Cardiac fibroblast (primary cell): ENCODE measurements at regions not wholly inside any gene's neighbourhood (a gene's known extent, or its start where the extent isn't known, plus 50 kb on each side); places are given as distances from the start of the nearest gene placed in this dataset.

Source experiments
- DNase-seq, 2 donors: peaks; one replicate each; pipeline versions ENCODE4 v3.0.0 to v3.0.0-alpha.2; 2010; ENCODE audit warnings: low read depth in 2 of 2
- H3K4me3 ChIP-seq, 2 donors: replicated peaks in 1 of 2; 1 replicate in 1 of 2; 2 replicates in 1 of 2; pipeline ENCODE4 v1.5.1; 2011; ENCODE audit warnings: low read depth in 2 of 2, low read length in 2 of 2, mild to moderate bottlenecking in 2 of 2, moderate library complexity in 1 of 2
- TF ChIP-seq, protein P1 (sequence below): IDR thresholded peaks from one replicate; pipeline ENCODE4 v1.5.1; 2011; ENCODE audit warnings: low read depth, mild to moderate bottlenecking, low read length, inconsistent platforms

DNA sequence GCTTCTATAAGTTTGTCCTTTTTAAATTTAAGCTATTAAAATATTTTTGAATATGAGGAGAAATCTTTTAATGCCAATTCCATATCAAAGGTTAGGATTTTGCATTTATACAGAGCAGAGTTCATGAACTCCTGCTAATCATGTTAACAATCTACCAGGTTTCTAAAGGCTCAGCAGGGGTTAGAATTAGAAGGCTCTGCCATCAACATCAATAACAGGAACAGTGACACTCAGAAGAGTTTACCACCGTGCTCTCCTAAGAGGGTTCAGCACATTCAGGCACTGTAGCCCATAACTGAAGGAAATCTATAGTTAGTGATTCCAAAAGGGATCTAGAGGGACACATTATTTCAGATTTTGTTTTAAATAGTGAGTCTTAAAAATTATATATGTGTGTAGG lies 100.1 kb downstream of the HOXA1 start:
- no peak for DNase-seq
- no peak overlapping the region for H3K4me3 ChIP-seq
- TF ChIP-seq, protein P1, sequence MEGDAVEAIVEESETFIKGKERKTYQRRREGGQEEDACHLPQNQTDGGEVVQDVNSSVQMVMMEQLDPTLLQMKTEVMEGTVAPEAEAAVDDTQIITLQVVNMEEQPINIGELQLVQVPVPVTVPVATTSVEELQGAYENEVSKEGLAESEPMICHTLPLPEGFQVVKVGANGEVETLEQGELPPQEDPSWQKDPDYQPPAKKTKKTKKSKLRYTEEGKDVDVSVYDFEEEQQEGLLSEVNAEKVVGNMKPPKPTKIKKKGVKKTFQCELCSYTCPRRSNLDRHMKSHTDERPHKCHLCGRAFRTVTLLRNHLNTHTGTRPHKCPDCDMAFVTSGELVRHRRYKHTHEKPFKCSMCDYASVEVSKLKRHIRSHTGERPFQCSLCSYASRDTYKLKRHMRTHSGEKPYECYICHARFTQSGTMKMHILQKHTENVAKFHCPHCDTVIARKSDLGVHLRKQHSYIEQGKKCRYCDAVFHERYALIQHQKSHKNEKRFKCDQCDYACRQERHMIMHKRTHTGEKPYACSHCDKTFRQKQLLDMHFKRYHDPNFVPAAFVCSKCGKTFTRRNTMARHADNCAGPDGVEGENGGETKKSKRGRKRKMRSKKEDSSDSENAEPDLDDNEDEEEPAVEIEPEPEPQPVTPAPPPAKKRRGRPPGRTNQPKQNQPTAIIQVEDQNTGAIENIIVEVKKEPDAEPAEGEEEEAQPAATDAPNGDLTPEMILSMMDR, result no peak

DNA sequence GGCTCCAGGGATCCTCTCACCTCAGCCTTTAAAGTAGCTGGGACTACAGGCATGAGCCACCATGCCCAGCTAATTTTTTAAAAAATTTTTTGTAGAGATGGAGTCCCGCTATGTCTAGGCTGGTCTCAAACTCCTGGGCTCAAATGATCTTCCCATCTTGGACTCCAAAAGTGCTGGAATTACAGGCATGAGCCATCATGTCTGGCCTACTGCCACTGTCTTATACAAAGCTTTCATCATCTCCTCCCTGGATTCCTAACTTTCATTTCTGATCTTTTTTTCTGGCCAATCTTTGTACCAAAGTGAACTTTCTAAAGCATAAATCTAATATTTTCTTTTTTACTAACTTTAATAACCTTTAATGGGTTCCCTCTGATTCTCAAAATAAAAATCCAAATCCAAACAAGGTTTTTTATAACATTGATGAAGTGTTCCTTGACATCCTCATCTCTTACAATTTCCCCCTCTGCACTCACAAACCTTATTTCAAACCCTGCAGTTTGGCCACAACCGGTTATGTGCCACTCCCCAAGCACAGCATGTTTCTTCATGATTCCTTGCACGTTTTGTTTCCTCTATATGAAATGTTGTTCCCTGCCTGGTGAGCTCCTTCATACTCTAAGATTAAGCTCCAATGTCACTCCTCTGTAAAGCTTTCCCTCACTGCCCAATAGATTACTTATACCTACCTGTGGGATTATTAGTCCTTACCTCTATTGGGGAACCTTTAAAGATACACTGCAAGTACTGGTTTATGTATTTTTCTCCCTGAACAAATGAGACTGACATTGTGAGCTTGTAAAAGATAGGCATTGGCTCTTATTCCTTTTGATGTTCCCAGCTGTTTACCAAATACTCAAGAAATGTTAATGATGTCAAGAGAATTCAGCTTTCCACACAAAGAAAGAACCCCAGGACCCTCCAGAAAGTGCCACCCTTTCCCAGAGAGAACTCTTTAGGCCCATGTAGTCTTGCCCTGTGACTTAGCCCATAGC lies 101.7 kb downstream of the HOXA1 start:
- TF ChIP-seq, protein P1, result no peak
- H3K4me3 ChIP-seq, result no peak overlapping the region
- DNase-seq, result peak in 1 of 2 donors; percentile 1

DNA sequence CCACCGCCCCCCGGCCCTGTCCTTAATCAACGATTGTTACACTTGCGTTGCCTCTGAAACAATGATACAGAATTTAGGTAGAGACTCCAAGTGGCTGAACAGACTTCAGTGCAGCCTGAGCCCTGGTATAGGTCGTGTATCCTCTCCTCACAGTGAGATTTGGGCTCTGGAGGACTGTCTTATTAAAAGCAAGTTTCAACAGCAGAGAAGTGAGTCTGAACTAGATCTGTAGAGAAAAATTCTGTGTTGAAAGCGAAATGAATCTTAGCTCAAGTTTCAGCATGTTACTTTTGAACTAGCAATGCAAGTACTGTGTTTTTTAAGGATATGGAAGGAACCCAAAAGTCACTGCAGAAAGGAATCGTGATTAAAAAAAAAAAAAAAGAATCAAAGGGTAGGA lies 103.1 kb downstream of the HOXA1 start:
- TF ChIP-seq, protein P1, result no peak
- DNase-seq, result no peak
- no peak overlapping the region for H3K4me3 ChIP-seq

DNA sequence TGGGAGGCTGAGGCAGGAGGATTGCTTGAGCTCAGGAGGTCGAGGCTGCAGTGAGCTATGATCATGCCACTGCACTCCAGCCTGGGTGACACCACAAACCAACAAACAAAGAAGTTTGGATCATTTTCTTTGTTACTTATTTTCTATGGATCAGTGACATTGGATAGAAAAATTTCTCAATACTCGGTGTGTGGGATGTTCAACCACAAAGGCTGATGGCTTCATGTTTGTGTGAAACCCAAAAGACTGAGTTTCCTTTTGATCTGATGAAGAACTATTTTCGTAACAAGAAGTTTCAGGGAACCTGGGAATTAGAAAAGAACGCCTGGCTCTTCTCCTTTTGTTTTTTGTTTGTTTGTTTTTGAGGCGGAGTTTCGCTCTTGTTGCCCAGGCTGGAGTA lies 104.0 kb downstream of the HOXA1 start:
- no peak overlapping the region for H3K4me3 ChIP-seq
- DNase-seq, result no peak
- TF ChIP-seq, protein P1, result no peak

DNA sequence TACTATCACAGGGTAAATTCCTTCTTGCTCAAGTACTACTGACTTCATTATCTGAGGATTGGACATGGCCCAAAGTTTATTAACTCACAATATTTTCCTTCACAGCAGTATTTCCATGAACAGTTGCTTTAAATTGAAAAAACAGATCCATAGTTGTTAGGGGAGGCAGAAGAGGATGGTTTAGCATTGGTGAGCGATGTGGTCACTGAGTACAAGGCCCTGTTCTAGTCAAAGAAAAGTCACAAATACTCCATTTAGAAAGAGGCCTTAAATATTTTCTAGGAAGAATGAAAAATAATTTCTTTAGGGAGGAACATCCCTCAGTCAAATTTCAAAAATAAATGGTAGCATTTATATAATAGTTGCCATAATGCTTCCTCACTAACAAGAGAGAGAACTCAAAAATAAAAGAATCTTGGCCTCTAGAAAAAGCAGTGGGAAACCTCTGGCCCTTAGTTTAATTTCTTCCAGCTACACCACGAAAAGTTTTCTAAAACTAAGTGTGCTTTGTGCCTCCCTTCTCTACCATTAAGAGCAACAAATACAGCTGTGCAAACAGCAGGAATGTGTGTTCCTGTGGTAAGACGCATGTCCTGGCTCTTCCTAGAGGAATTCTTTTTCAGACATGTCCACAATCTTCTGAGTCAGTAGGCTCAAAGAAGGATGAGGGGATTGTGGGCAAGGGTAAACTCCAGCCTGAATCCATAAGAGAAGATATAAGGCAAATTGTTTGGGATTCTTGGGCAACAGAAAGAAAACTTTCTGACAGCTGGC lies 105.7 kb downstream of the HOXA1 start:
- TF ChIP-seq, protein P1, result no peak
- no peak for DNase-seq
- H3K4me3 ChIP-seq, result no peak overlapping the region

DNA sequence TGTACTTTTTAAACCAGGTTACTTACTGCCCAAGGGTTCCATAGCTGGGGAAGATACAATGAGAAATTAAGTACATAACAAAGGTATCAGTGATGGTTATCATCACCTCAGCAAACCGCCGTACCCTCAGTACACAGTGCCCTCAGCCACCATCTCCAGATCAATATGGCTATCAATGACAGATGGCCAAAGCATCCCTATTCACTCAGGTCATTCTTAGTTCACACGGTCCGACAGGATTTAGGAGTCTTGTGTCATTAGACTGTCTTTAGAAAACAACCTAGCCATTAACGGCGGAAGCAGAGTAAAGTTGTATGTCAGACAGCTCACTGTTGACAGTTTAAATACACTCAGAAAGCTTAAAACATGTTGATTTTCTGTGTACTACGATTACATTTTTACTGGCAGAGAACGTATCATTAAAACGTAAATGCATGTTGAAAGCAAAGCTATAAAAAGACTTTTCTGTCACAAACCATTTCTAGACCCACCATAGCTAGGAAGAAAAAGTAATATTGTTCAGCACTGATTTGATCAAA lies 106.9 kb downstream of the HOXA1 start:
- TF ChIP-seq, protein P1, result no peak
- no peak for DNase-seq
- no peak overlapping the region for H3K4me3 ChIP-seq
